SK-MEL-5 (cell line): ENCODE measurements at regions not wholly inside any gene's neighbourhood (a gene's known extent, or its start where the extent isn't known, plus 50 kb on each side); places are given as distances from the start of the nearest gene placed in this dataset.
"Not testable (repeated sequence)": the region's sequence is repeated elsewhere in the genome, so short reads cannot be mapped to it uniquely, and the experiment has no call there.

Experiments
- DNase-seq: peaks from one replicate; pipeline ENCODE4 v3.0.0-alpha.2; 2016; ENCODE audit warnings: low read depth, low spot score
- in situ Hi-C: cut with HindIII; loops from 2 replicates; pipeline ENCODE4 v1.10.0; 2016; ENCODE audit warnings: low sequenced_read_pairs, high pct_unique_total_duplicates, low pct_unique_long_range_greater_than_20kb

DNA sequence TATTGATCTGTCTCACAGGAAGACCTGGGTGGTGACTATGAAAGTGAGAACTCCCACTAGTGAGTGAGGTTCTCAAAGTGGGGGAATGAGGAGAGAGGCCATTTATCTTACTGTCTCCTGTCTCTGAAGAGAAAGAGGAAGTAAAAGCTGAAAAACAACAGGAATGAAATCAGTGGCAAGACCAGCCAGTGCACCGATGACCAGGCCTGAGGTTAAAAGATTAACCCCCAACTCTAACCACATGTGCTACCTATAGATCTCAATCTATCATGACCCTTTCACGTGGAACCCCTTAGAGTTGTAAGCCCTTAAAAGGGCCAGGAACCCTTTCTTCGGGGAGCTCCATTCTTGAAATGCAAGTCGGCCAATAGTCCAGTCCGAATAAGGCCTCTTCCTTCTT is 239.3 kb upstream of the CNTN6 start:
- DNase-seq: no peak
- in situ Hi-C loops: no loop called here

DNA sequence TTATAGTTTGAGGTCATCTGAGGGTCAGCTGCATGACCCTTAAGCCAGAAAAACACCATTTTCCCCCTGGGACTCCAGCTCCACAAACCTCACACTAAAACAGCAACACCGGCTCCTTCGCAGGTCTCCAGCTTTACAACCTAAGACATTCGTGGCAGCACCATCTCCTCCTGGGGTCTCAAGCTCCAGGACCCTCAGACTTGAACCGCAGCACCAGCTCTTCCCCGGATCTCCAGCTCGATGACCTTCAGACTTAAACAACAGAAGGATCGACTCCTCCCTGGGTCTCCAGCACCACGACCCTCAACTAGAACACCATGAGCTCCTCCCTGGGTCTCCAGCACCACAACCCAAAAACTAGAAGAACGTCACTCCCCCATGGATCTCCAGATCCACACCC is 233.7 kb upstream of the CNTN6 start:
- in situ Hi-C loops: no loop called here
- no peak for DNase-seq

DNA sequence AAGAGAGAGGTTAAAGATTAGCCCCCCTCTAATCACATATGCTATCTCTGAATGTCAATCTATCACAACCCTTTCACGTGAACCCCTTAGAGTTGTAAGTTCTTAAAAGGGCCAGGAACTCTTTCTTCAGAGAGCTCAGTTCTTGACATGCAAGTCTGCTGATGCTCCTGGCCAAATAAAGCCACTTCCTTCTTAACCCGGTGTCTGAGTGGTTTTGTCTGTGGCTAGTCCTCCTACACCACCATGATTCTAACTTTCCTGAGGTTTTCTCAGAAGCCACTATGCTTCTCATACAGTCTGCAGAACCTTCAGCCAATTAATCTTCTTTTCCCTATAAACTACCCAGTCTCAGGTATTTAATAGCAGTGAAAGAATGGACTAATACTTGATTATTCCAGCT is 231.1 kb upstream of the CNTN6 start:
- DNase-seq: no peak
- in situ Hi-C loops: no loop called here

DNA sequence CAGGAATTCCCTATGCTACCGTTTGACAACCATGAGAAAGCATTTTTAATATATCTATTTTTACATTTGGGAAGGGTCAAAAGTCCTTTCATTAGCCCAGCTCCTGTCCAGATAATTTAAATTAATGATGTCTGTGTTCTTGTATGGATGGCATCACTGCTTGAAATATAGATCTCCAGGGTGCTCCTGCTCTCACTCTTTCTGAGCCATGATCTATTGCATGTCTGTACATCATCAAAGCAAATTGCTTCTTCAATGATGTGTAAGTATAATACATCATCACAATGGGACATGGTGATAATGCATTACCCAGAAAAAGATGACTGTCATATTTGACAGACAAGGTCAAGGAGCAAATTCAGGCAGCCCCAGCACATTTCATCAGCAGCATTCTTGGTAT is 223.6 kb upstream of the CNTN6 start:
- in situ Hi-C loops: no loop called here
- DNase-seq: no peak

DNA sequence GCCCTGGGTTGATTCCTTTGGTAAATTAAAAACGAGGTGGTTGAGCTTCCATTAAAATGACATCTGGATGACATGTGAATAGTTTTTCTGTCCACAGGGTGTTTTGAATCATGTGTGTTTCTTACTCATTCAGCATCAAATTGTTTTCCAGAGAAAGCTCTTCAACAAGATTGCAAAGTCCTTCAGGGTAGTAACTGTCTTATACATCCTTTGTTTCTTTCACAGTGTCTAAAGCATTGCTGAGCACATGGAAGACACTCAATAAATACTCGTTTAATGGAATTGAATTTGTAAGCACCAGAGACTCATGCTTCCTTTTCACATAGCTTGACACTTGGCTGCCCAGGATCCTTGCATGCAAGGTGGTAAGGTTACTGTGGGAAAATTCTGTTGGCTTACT is 223.1 kb upstream of the CNTN6 start:
- in situ Hi-C loops: no loop called here
- no peak for DNase-seq

DNA sequence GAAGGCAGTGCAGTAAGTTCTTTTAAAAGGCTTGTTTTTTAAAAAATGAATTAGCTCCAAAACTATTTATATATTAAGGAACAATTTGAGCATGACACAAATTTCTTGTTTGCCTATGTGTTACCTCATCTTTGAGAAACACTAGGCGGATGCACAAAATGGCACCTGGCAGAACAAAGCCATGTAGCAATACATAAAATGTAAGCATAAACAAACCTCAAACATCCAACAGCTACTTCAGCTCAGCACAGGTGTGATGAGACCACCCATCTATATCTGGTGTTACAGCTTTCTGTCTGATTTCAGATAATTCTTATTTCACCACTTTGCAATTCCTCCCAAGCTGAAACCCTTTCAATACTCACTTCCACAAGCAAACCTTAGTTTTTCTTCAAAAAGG is 221.2 kb upstream of the CNTN6 start:
- in situ Hi-C loops: no loop called here

DNA sequence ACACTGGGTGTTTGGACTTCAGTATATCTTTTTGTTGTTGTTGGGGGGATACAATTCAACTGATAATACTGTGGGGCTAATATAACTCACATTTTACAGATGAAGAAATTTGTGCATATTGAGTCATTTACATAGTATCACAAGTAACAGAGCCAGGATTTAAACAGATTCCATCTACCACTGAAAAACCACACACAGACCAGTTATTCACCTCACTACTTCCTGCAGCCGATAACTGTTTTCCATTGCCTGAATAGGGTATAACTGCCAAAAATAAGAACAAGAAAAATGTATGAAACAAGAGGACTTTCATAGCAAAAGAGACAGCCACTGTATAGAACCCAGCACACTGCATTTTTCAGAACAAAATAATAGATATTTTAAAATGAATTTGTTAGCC is 215.8 kb upstream of the CNTN6 start:
- no peak for DNase-seq
- in situ Hi-C loops: no loop called here

More for the DNA sequence above, 221.2 kb upstream of the CNTN6 start:
- DNase-seq: no peak

DNA sequence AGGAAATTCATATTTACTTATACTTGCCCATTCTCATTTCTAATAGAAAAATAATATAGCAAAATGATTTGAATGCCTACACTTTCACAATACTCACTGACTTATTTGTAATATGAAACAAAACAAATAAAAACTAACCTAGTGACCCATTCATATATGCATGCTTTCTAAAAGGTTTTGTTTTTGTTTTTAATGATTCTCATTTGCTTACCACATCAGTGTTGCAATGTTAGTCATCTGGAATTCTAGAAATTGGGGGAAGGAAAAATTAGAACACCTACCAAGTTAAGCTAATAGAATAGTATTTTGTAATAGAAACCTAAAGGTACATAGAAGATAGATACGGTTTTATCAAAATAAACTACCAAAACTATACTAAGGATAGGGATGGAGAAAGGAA is 214.1 kb upstream of the CNTN6 start:
- in situ Hi-C loops: no loop called here
- DNase-seq: no peak

DNA sequence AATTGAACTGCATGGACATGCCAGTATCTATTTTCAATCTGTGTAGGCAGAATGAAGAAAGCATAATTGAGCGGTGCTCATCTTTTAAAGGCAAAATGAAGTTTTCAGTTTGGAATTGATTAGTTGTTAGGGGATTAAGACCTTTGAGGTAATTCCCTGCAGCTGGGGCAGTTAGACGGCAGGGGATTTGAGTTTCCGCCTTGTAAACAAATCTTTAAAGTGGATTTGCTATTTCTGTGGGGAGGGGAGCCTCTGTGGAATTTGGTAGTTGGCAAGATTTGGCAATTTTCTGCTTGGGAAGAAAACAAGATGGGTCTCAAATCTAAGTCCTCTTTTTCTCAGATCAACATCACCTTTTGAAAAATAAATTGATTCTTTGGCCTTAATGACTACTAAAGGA is 212.5 kb upstream of the CNTN6 start:
- in situ Hi-C loops: no loop called here
- no peak for DNase-seq

DNA sequence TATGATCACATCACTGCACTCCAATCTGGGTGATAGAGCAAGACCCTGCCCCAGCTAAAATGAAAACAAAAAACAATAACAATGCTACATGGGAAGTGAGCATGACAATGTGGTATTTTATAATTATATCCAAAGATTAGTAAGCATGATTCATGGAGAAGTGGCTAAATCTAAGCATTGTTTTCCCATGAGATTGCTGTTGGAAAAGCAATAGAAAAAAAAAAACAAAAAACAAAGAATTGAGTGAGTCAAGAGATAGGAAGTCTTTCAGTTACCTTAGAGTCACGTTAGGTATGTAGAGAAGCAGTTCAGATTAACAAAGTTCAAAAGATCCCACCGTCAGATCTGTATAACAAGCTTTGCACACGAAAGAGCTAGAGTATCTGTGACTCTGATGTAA is 210.3 kb upstream of the CNTN6 start:
- no peak for DNase-seq
- in situ Hi-C loops: no loop called here

DNA sequence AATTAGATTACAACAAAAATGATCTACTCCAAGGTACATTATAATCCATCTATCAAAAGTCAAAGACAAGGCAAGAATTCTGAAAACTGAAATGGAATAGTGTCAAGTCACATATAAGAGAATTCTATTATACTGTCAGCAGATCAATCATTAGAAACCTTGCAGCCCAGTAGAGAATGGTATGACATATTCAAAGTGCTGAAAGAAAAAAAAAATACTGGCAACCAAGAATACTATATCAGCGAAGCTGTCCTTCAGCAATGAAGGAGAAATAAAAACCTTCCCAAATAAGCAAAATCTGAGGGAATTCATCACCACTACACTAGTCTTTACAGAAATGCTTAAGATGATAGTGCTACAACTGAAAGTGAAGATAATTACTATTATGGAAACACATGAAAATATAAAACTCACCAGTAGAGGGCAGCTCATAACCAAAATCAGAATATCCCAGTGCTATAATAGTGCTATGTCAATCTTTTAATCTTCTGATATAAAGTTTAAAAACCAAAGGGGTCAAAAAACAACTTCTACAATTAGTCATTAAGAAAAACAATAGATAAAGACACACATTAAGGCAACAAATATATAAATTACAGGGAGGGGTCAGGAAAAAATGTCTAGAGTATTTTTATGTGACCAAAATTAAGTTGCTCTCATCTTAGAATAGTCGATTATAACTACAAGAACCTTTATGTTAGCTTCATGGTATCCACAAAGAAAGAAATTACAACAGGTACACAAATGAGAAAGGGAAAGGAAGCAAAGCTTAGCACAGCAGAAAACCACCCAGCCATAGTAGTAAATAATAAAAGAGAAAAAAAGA is 190.7 kb upstream of the CNTN6 start:
- in situ Hi-C loops: no loop called here
- peak; percentile 38 for DNase-seq

DNA sequence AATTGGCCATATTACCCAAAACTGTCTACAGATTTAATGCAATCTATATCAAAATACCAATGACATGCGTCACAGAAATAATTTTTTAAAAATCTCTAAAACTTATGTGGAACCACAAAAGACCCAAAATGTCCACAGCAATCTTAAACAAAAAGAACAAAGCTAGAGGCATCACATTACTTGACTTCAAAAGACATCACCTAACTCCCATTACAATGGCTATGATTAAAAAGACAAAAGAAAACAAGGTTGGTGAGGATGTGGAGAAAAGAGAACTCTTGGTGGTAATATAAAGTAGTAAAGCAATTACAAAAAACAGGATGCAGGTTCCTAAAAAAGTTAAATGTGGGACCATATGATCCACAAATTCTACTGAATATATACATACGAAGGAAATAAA is 187.6 kb upstream of the CNTN6 start:
- in situ Hi-C loops: no loop called here

DNA sequence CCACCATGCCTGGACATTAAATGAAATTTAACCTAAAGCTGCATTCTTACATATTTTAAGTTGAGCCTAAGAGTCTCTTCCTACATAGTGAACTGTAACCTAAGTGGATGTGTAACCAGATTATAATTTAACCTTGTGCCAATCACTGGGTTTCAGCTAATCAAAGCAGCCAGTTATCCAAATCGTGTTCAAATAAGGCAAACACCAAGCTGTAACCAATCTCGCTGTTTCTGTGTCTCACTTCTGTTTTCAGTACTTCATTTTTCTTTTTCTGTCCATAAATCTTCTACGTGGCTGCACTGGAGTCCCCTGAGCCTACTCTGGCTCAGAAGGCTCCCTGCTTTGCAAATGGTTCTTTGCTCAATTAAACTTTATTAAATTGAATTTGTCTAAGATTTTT is 186.1 kb upstream of the CNTN6 start:
- no peak for DNase-seq
- in situ Hi-C loops: no loop called here

More for the DNA sequence above, 187.6 kb upstream of the CNTN6 start:
- no peak for DNase-seq

DNA sequence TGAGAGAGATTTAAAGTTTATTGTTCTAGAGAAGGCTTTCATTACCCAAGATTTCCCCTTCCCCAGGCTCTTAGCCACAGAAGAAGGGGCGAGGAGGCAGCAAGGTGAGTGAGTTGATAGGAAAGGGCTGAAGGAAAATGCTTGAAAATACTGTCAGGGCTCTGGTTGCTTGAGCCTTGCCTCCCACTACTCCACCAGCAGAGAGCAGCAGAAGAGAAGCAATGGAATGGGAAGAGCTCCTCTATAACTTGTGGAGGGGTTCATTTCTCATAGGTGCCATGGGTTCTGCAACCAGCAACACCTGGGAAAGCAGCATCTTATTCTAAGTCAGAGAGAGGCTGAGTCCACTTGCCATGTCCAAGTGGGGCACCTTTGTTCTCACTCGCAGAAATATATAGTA is 184.0 kb upstream of the CNTN6 start:
- in situ Hi-C loops: no loop called here

DNA sequence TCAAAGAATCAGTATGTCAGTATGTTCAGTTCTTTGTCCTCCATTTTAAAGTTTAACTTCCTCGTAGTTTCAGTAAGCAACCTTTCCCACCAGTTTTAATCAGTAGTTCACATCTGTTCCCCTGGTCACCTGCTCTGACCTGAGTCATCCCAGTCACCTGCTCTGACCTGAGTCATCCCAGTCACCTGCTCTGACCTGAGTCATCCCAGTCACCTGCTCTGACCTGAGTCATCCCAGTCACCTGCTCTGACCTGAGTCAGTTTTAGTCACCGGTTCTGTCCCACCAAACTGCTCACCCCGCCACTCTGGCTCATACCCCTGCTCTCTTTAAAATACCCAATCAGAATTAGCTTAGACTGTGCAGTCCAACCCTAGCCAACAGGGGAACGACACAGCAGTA is 180.1 kb upstream of the CNTN6 start:
- in situ Hi-C loops: not testable (repeated sequence)

More for the DNA sequence above, 184.0 kb upstream of the CNTN6 start:
- peak; percentile 64 for DNase-seq

DNA sequence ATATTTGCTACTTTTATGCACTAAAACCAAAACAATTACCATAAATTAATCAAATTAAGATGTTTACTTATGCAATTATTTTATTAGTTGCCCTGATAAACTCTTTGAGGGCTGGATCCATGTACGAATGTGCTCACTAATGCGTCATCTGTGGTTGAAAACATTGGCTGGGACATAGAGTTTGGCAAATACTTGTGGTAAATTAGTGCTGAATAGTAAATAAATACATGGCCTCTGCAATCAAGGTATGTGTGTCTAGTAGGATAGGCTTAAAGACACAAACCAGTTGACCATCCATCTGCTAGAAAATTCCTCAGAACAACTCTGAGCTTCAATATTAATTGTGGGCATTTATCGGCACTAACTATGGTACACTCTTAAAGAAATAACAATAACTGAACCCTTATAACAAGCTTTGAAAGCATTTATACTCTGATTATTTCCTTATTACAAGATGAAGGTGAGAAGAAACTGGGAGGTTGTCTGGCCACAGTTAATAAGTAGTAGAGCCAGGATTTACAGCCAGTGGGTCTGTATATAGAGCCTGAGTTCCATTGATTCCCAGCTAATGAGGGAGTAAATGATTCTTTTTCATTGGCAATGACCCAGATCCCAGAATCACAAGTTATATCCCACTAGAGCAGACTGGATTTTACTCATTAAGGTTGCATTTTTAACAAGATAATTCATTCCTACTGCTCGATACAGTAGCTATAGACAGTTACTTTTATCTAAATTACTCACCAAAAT is 169.5 kb upstream of the CNTN6 start:
- in situ Hi-C loops: no loop called here
- no peak for DNase-seq

More for the DNA sequence above, 180.1 kb upstream of the CNTN6 start:
- DNase-seq: not testable (repeated sequence)

DNA sequence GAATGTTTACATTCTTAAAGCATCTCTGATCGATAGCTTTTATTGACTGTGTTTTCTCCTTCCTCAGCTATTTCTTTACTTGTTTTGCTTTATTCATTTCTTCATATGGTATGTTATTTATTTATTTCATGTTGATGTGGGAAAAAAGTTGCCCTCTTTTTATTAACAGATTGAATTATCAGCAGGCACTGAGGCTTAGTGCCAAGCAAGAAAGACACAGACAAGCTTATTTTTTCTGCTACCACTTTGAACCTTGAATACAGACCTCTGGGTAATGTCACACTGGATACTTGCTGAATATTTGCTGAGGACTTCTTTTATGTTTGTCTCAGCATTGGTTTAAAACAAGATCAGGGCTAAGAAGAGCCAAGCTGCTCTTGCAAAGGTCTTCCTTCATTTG is 162.0 kb upstream of the CNTN6 start:
- in situ Hi-C loops: no loop called here
- no peak for DNase-seq

DNA sequence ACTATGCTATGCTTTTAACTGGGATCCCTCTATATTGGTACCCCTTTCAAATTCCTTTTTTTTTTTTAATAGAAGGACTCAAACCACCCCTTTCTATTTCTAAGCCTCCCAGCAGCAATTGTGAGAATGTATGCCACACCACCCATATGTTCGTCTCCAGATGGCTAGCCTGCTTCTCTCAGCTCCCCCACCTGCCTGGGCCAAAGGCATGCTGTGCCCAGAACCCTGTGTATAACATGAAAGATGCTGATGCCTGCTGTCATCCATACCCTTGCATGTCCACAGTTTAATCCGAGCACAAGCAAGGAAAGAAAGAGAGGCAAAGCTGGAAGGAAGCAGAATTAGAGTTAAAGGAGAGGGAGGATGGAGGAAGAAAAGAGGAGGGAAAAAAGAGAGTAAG is 159.5 kb upstream of the CNTN6 start:
- in situ Hi-C loops: no loop called here
- DNase-seq: no peak

DNA sequence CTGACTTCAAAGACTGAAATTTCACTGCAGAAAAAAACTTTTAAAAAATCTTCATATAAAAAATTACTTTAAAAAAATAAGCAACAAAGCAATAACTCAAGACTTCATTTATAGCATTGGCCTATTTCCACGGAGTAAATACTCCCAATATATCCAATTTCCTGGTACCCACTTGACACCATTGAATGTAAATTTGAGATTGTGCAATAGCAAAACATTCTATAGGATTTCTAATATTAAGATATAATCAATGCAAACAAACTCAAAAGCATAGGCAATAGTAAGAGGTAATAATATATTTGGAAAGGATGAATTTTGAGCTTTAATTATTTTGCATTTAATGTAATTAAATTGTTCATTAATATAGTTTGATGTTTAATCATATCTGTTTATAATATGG is 148.0 kb upstream of the CNTN6 start:
- in situ Hi-C loops: no loop called here
- no peak for DNase-seq
